ENCODE measurements at regions not wholly inside any gene's neighbourhood (a gene's known extent, or its start where the extent isn't known, plus 50 kb on each side); places are given as distances from the start of the nearest gene placed in this dataset.

- no peak for TF ChIP-seq CTCF (IDR thresholded peaks at IDR 0.05)
- no peak for TF ChIP-seq POLR2AphosphoS5 (IDR thresholded peaks at IDR 0.05)
- TF ChIP-seq POLR2A (IDR thresholded peaks at IDR 0.05; ENCODE audit: low read depth): no peak
- TF ChIP-seq EP300 (IDR thresholded peaks at IDR 0.05): no peak
Observed at GRCh38 chr20:50258790-50259483, 68.3 kb downstream of the CEBPB start.

Data from esophagus muscularis mucosa (tissue), 4 donors.